ENCODE measurements at regions not wholly inside any gene's neighbourhood (a gene's known extent, or its start where the extent isn't known, plus 50 kb on each side); places are given as distances from the start of the nearest gene placed in this dataset.

GRCh38 chr4:59818656-59819055, 1381.5 kb upstream of the ADGRL3 start:
- H3K79me2 ChIP-seq (ENCODE audit: control insufficient read depth in 1 of 2, insufficient read depth in 2 of 2, low read length in 2 of 2), result no peaks in the 10 kb centered on the region
- no peak overlapping the region for H2BK12ac ChIP-seq (ENCODE audit: low read depth, low read length)
- DNase-seq (ENCODE audit: low read depth in 1 of 2, low spot score in 2 of 2) (no peak), FAIRE-seq (no peak)
- no peak overlapping the region for H2BK20ac ChIP-seq (ENCODE audit: low read length)
- H4K20me1 ChIP-seq (replicated peaks in 1 of 2; ENCODE audit: control insufficient read depth in 1 of 2, insufficient read depth in 2 of 2, low read length in 2 of 2), result no peaks in the 10 kb centered on the region
- H2AK5ac ChIP-seq (ENCODE audit: low read depth, low read length), result no peak overlapping the region
- H3K36me3 ChIP-seq (ENCODE audit: control insufficient read depth in 2 of 4, insufficient read depth in 4 of 4, low read length in 3 of 4), result no peaks in the 10 kb centered on the region
- no peak overlapping the region for H3K9ac ChIP-seq (replicated peaks in 1 of 4; ENCODE audit: extremely low read depth in 1 of 4, low read depth in 3 of 4, low read length in 3 of 4)
- H3K4me3 ChIP-seq (ENCODE audit: extremely low read depth in 1 of 4, insufficient read depth in 2 of 4, low read depth in 3 of 4, low read length in 4 of 4), result no peak overlapping the region
- H2BK5ac ChIP-seq (ENCODE audit: low read depth, low read length), result no peak overlapping the region
- CTCF ChIA-PET (ENCODE audit: partially characterized antibody), result no interaction called here
- no peak overlapping the region for H3K56ac ChIP-seq (replicated peaks; ENCODE audit: insufficient read length, low read depth, low read length)
- H2BK120ac ChIP-seq (replicated peaks; ENCODE audit: low read depth, low read length), result no peak overlapping the region
- no peaks in the 10 kb centered on the region for H3K9me3 ChIP-seq (ENCODE audit: insufficient read depth in 2 of 2, low read depth in 1 of 2, low read length in 1 of 2)
- no peak overlapping the region for H4K5ac ChIP-seq (ENCODE audit: insufficient read length, low read depth, low read length)
- no peaks in the 10 kb centered on the region for H3K23me2 ChIP-seq (ENCODE audit: low read depth, low read length)
- H3K23ac ChIP-seq (ENCODE audit: insufficient read length), result no peak overlapping the region
- H3K4ac ChIP-seq (replicated peaks; ENCODE audit: insufficient read length, low read depth, low read length), result no peak overlapping the region
- H3K27me3 ChIP-seq (replicated peaks in 1 of 4; ENCODE audit: control insufficient read depth in 3 of 4, extremely low read depth in 1 of 4, insufficient read depth in 3 of 4, low read length in 3 of 4), result peaks cover 0 to 2% (median 0%) of the 10 kb centered on the region in 4 experiments; a peak in 1 of 7 replicates
- H3K79me1 ChIP-seq (ENCODE audit: low read depth, low read length), result no peaks in the 10 kb centered on the region
- no peaks in the 10 kb centered on the region for H3K4me1 ChIP-seq (replicated peaks in 1 of 4; ENCODE audit: control insufficient read depth in 3 of 4, insufficient read depth in 4 of 4, low read length in 3 of 4)
- no peak overlapping the region for H2BK15ac ChIP-seq (ENCODE audit: low read length)
- H2AFZ ChIP-seq (ENCODE audit: low read length), result no peak overlapping the region
- no peak overlapping the region for H3K4me2 ChIP-seq (ENCODE audit: insufficient read depth in 1 of 2, low read depth in 2 of 2, low read length in 2 of 2)
- no peak overlapping the region for H4K91ac ChIP-seq (replicated peaks; ENCODE audit: insufficient read length, low read length)
- no peak overlapping the region for H3K27ac ChIP-seq (ENCODE audit: low read depth, low read length)
- no peak overlapping the region for H4K8ac ChIP-seq (ENCODE audit: extremely low read depth, insufficient read depth, low read length)
- POLR2A ChIA-PET (ENCODE audit: partially characterized antibody), result no interaction called here
- H3K14ac ChIP-seq (ENCODE audit: insufficient read length), result no peak overlapping the region
- 96% methylated on average over 7 of the region's 7 CpGs; no CpG with 5 or more reads in 1 of the 2 experiments for WGBS, 2 experiments (ENCODE audit: extremely low coverage in 1 of 2, insufficient coverage in 1 of 2, insufficient read length in 1 of 2, insufficient replicate concordance in 2 of 2, low coverage in 1 of 2, low lambda C conversion rate in 2 of 2, missing lambda C conversion rate in 1 of 2)
- no peak overlapping the region for H3K18ac ChIP-seq (ENCODE audit: extremely low read depth, low read length)
- TF ChIP-seq NANOG (IDR thresholded peaks at IDR 0.05; ENCODE audit: insufficient read depth, low read depth, low read length, poor library complexity, severe bottlenecking) (no peak), SIRT6 (IDR thresholded peaks at IDR 0.05; ENCODE audit: low read length) (no peak), RXRA (IDR thresholded peaks at IDR 0.05; ENCODE audit: insufficient read depth, low read depth, low read length) (no peak), POLR2AphosphoS5 (IDR thresholded peaks at IDR 0.05; ENCODE audit: low read depth, low read length) (no peak), HDAC2 (IDR thresholded peaks at IDR 0.05; ENCODE audit: borderline replicate concordance in 1 of 2, low read depth in 2 of 2, low read length in 2 of 2) (no peak), KDM1A (IDR thresholded peaks at IDR 0.05; ENCODE audit: borderline replicate concordance, low read length) (no peak), RNF2 (IDR thresholded peaks at IDR 0.05; ENCODE audit: borderline replicate concordance, low read depth, low read length, missing control alignments, poor library complexity, severe bottlenecking) (no peak)
